Ovary (tissue), 3 donors: ENCODE measurements at regions not wholly inside any gene's neighbourhood (a gene's known extent, or its start where the extent isn't known, plus 50 kb on each side); places are given as distances from the start of the nearest gene placed in this dataset.

Experiments
- POLR2A ChIP-seq: fragments of 450-650 bp; IDR thresholded peaks from one replicate; pipeline ENCODE4 v1.6.1; 2017; ENCODE audit warnings: antibody characterized with exemption, mild to moderate bottlenecking, moderate library complexity
- TF ChIP-seq, protein P1 (sequence below), 3 donors: fragments of 450-650 bp in 2 of 3; fragments of 200-600 bp in 1 of 3; IDR thresholded peaks; one replicate each; pipeline versions ENCODE4 v1.5.1 to v1.8.0; 2016 to 2022; ENCODE audit warnings: antibody characterized with exemption in 3 of 3, mild to moderate bottlenecking in 1 of 3
- donor health status: DM: no; HTN: no; CAD: no.

DNA sequence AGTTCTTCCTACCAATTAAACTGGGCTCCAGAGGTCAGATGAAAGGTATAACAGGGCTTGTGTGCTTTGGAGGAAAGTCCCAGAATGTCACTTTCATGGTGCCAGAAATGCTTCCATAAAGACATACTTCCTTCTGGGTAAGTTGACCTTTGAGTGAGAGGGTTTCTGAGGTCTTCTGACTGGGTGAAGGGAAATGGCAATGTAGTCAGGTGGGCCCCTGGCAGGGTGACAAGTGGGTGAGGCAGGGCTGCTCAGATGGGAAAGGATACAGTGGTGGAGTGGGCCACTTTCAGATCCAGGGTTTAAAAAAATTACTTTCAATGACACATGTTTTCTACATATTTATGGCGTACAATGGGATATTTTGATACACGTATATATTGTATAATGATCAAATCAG, 136.5 kb upstream of the PITX1 start:
- no peak for TF ChIP-seq POLR2A
- TF ChIP-seq, protein P1, sequence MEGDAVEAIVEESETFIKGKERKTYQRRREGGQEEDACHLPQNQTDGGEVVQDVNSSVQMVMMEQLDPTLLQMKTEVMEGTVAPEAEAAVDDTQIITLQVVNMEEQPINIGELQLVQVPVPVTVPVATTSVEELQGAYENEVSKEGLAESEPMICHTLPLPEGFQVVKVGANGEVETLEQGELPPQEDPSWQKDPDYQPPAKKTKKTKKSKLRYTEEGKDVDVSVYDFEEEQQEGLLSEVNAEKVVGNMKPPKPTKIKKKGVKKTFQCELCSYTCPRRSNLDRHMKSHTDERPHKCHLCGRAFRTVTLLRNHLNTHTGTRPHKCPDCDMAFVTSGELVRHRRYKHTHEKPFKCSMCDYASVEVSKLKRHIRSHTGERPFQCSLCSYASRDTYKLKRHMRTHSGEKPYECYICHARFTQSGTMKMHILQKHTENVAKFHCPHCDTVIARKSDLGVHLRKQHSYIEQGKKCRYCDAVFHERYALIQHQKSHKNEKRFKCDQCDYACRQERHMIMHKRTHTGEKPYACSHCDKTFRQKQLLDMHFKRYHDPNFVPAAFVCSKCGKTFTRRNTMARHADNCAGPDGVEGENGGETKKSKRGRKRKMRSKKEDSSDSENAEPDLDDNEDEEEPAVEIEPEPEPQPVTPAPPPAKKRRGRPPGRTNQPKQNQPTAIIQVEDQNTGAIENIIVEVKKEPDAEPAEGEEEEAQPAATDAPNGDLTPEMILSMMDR (IDR thresholded peaks at IDR 0.05), result no peak
